SK-N-MC (cell line): ENCODE measurements at regions not wholly inside any gene's neighbourhood (a gene's known extent, or its start where the extent isn't known, plus 50 kb on each side); places are given as distances from the start of the nearest gene placed in this dataset.

ENCODE experiments used
- DNase-seq: peaks from one replicate; pipeline ENCODE4 v3.0.0-alpha.2; 2011; ENCODE audit warnings: low read depth, low spot score
- H3K27ac ChIP-seq: fragments of 200-600 bp; sonication (generic); 2 replicates; pipeline ENCODE4 v1.5.1; 2016; ENCODE audit warnings: mixed run types
- H3K36me3 ChIP-seq: fragments of 200-600 bp; sonication (generic); 2 replicates; pipeline ENCODE4 v1.6.1; 2017; ENCODE audit warnings: antibody characterized with exemption, low read length, mixed read lengths; ENCODE audit not compliant: insufficient read depth
- H3K4me3 ChIP-seq: fragments of 200-600 bp; sonication (generic); 2 replicates; pipeline ENCODE4 v1.5.1; 2016
- H3K9ac ChIP-seq: fragments of 200-600 bp; sonication (generic); 2 replicates; pipeline ENCODE4 v1.8.0; 2017; ENCODE audit warnings: mixed run types, mixed read lengths; ENCODE audit not compliant: insufficient read length
- H3K9me3 ChIP-seq: fragments of 200-600 bp; sonication (generic); 2 replicates; pipeline ENCODE4 v1.6.1; 2017; ENCODE audit warnings: low read depth, mild to moderate bottlenecking, antibody characterized with exemption, low read length, moderate library complexity, mixed read lengths
- EZH2 ChIP-seq: fragments of 200-600 bp; sonication (generic); IDR thresholded peaks from one replicate; pipeline ENCODE4 v1.6.1; 2017; ENCODE audit warnings: antibody characterized with exemption
- FOXP2 ChIP-seq: optimal IDR thresholded peaks from 2 replicates; pipeline ENCODE3; 2011; ENCODE audit warnings: mild to moderate bottlenecking, moderate library complexity; ENCODE audit not compliant: insufficient read depth; ENCODE audit errors: extremely low read length, control extremely low read depth
- POLR2AphosphoS5 ChIP-seq: IDR thresholded peaks from 2 replicates; pipeline ENCODE4 v1.6.1; 2012; ENCODE audit warnings: mild to moderate bottlenecking, low read depth, low read length, borderline replicate concordance

DNA sequence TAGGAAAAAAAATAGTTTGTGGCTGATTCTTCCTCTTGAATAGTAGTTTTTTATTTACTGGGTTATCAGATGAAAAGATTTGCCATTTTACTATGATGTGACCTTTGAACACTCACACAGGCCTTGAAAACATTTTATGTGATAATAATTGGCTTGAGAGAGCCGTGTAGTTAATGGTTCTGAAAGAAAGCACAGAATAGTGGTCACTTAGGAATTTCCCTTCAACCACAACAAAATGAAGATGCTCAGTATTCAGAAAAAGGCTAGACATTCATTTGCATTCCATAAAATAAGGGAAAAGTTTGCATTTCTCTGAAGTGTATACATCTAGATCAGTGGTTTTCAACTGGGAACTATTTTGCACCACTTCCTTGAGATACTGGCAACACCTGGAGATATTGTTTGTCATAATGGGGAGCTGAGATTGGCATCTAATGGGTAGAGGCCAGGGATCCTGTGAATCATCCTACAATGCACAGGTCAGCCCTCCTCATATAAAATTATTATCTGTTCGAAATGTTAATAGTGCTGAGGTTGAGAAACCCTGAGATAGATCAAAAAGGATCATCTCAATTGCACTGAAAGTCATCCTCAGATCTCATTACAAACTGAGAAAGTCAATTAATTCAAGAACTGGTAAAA, 446.4 kb upstream of the CCNG1 start:
- no peak for TF ChIP-seq EZH2
- TF ChIP-seq FOXP2: no peak
- TF ChIP-seq POLR2AphosphoS5: no peak
- Histone ChIP-seq H3K9me3 (no peaks in the 10 kb centered on the region), H3K4me3 (no peak overlapping the region), H3K27ac (no peak overlapping the region), H3K36me3 (no peaks in the 10 kb centered on the region), H3K9ac (no peak overlapping the region)
- no peak for DNase-seq

DNA sequence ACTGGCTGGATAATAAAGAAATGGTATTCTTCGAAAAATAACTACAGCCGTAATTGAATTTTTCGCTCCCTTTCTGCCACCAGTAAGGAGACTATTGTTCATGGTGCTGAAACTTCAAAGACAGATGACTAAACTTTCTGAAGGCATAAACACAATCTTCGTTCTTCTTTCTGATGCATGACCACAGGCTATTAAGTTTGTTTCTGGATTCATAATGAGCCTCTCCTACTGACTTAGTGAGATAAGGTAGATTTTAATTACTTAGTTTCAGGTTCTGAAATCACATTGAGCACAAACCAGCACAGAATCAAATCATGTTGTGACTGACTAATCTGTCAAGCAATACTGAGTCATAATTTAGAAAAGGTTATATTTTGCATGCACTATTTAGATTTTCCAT, 441.8 kb upstream of the CCNG1 start:
- Histone ChIP-seq H3K9ac (no peak overlapping the region), H3K9me3 (no peaks in the 10 kb centered on the region), H3K36me3 (no peaks in the 10 kb centered on the region), H3K4me3 (no peak overlapping the region), H3K27ac (no peak overlapping the region)
- no peak for DNase-seq
- no peak for TF ChIP-seq EZH2
- TF ChIP-seq FOXP2: no peak
- TF ChIP-seq POLR2AphosphoS5: no peak

DNA sequence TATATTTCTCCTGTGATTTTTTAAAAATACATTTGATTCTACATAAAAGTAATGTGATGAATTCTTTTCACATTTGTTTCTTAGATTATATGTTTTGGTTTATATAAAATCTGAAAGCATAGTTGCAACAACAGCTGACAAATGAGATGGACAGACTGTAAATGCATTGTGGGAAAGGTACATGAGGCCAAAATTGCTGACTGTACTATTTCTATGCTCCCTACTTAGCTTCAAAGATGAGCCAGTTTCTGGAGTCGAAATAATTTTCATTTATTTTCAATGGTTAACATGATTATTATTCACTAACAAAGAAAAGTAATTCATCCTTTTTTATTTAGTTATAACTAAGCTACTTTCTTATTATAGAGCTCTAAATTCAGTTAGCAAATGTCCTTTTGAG, 441.3 kb upstream of the CCNG1 start:
- TF ChIP-seq EZH2: no peak
- no peak for TF ChIP-seq FOXP2
- TF ChIP-seq POLR2AphosphoS5: no peak
- no peaks in the 10 kb centered on the region for H3K9me3 ChIP-seq

DNA sequence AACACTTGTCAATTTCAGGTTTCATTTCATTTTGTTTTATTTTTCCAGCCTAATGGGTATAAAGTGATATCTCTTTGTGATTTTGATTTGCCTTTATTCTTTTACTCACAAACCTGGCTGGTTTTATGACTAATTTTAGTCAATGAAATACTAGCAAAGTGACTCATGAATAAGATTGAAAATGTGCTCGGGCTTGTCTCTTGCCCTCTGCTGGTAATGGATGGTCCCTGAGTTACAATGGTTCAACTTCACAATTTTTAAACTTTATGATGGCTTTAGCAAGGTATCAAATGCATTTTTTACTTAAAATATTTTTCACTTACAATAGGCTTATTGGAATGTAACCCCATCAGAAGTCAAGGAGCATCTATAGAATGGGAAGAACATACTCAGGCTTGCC, 431.4 kb upstream of the CCNG1 start:
- H3K9me3 ChIP-seq: no peaks in the 10 kb centered on the region
- H3K27ac ChIP-seq: no peak overlapping the region
- TF ChIP-seq EZH2: no peak
- TF ChIP-seq FOXP2: no peak
- TF ChIP-seq POLR2AphosphoS5: no peak
- H3K36me3 ChIP-seq: no peaks in the 10 kb centered on the region
- no peak overlapping the region for H3K9ac ChIP-seq
- H3K4me3 ChIP-seq: no peak overlapping the region
- no peak for DNase-seq

More for the DNA sequence above, 441.3 kb upstream of the CCNG1 start:
- H3K9ac ChIP-seq: no peak overlapping the region
- DNase-seq: no peak
- H3K27ac ChIP-seq: no peak overlapping the region
- H3K4me3 ChIP-seq: no peak overlapping the region
- no peaks in the 10 kb centered on the region for H3K36me3 ChIP-seq

DNA sequence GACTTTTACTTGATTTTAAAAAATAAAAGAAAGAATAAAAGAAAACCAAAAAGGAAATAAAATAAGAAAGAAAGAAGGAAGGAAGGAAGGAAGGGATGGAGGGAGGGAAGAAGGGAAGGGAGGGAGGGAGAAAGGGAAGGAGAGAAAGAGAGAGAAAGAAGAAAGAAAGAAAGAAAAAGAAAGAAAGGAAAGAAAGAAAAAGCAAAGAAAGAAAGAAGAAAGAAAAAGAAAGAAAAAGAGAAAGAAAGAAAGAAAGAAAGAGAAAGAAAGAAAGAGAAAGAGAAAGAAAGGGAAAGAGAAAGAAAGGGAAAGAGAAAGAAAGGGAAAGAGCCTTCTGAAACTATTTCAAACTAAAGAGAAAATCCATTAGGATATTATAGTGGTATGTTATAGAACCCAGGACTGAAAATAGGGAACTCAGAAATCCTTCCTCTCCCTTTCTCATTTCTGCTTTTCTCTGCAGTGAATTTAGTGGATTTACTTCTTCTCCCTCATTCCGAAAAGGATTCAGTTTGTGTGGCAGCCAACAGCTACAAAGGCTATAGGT, 414.7 kb upstream of the CCNG1 start:
- Histone ChIP-seq H3K9ac (no peak overlapping the region), H3K36me3 (no peaks in the 10 kb centered on the region), H3K4me3 (no peak overlapping the region), H3K27ac (no peak overlapping the region), H3K9me3 (no peaks in the 10 kb centered on the region)
- no peak for TF ChIP-seq FOXP2
- TF ChIP-seq EZH2: no peak
- no peak for TF ChIP-seq POLR2AphosphoS5
- DNase-seq: no peak

DNA sequence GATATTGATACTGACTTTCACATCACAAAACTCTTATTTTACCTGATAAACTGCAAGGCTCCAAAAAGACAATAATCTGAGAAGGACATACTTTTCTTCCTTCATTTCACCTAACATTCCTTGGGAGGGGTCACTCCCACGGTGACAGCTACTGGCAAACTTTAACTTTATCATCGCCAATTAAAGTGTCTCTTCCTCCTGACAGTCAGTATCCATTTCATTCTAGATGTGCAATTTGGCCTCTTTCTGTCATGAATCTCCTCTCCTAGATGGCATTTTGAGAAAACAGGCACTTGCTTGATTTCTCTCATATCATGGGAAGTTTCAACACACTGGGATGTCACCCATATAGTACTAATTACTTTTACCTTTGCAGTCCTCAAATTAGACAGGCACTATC, 413.5 kb upstream of the CCNG1 start:
- TF ChIP-seq EZH2 (no peak), FOXP2 (no peak), POLR2AphosphoS5 (no peak)
- no peak overlapping the region for H3K9ac ChIP-seq
- no peak overlapping the region for H3K27ac ChIP-seq
- no peak for DNase-seq
- no peaks in the 10 kb centered on the region for H3K9me3 ChIP-seq
- no peak overlapping the region for H3K4me3 ChIP-seq
- no peaks in the 10 kb centered on the region for H3K36me3 ChIP-seq

DNA sequence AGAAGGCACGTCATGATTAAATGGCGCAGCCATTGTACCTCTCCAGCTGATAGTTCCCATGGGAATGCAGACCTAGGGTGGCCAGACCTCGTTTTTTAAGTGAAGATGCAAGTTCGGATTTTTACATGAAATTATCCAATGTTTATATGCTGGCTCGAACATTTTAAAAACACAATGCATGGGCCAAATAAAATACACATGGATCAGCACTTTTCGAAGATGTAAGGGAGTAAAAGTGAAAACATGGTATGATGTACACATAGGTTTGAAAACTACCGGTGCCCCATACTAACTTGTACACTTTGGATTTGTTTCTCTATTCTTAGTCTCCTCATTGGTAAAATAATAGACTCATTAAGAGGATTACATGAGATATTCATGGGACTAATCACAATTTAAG, 412.5 kb upstream of the CCNG1 start:
- H3K4me3 ChIP-seq: no peak overlapping the region
- no peak overlapping the region for H3K27ac ChIP-seq
- H3K36me3 ChIP-seq: no peaks in the 10 kb centered on the region
- no peaks in the 10 kb centered on the region for H3K9me3 ChIP-seq
- TF ChIP-seq EZH2: no peak
- no peak for TF ChIP-seq POLR2AphosphoS5
- TF ChIP-seq FOXP2: no peak
- no peak for DNase-seq
- no peak overlapping the region for H3K9ac ChIP-seq

DNA sequence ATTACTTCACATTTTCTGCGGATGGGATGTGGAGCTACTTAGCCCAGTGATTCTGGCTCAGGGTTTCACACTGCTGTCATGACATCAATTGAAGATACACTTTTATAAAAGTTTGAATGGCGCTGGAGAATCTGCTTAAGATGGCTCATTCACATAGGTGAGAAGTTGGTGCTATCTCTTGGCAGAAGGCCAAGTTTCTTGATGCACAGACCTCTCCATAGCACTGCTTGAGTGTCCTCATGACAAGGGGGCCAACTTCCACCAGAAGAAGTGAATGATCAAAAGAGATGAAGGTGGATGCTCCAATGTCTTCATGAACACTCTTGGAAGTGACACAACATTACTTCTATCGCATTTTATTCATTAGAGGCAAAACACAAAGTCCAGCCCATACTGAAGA, 403.7 kb upstream of the CCNG1 start:
- H3K4me3 ChIP-seq: no peak overlapping the region
- H3K36me3 ChIP-seq: no peaks in the 10 kb centered on the region
- H3K9ac ChIP-seq: no peak overlapping the region
- no peaks in the 10 kb centered on the region for H3K9me3 ChIP-seq
- H3K27ac ChIP-seq: no peak overlapping the region
- TF ChIP-seq FOXP2 (no peak), EZH2 (no peak), POLR2AphosphoS5 (no peak)
- no peak for DNase-seq

DNA sequence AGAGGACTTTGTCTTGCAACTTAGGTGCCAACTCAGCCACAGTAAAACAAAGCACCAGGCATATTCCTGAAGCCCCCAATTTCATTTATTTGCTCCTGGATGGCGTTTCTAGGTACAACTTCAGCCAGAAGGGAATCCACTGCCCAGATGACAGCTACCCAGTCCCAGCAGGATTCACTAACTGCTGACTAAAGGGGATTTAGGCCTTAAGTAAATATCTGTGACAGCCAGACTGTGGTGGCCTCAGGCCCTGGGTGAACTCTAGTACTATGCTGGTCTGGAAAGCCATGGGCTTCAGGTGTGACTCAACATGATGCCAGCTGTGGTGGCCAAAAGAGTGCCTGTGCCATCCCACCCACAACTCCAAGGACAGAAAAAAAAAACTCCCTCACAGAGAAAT, 396.1 kb upstream of the CCNG1 start:
- Histone ChIP-seq H3K4me3 (no peak overlapping the region), H3K9ac (no peak overlapping the region), H3K27ac (no peak overlapping the region), H3K9me3 (no peaks in the 10 kb centered on the region), H3K36me3 (no peaks in the 10 kb centered on the region)
- TF ChIP-seq POLR2AphosphoS5 (no peak), EZH2 (no peak), FOXP2 (no peak)
- no peak for DNase-seq
